Lower leg skin (tissue), 3 donors: ENCODE measurements at regions not wholly inside any gene's neighbourhood (a gene's known extent, or its start where the extent isn't known, plus 50 kb on each side); places are given as distances from the start of the nearest gene placed in this dataset.

Experiments
- POLR2A ChIP-seq, 2 donors: fragments of 450-650 bp; IDR thresholded peaks; one replicate each; pipeline ENCODE4 v1.6.1; 2016 to 2017; ENCODE audit warnings: antibody characterized with exemption in 2 of 2, mild to moderate bottlenecking in 1 of 2, moderate library complexity in 1 of 2
- TF ChIP-seq, protein P1 (sequence below), 3 donors: fragments of 450-650 bp; IDR thresholded peaks; one replicate each; pipeline ENCODE4 v1.5.1; 2016; ENCODE audit warnings: antibody characterized with exemption in 3 of 3, mild to moderate bottlenecking in 3 of 3, moderate library complexity in 2 of 3

DNA sequence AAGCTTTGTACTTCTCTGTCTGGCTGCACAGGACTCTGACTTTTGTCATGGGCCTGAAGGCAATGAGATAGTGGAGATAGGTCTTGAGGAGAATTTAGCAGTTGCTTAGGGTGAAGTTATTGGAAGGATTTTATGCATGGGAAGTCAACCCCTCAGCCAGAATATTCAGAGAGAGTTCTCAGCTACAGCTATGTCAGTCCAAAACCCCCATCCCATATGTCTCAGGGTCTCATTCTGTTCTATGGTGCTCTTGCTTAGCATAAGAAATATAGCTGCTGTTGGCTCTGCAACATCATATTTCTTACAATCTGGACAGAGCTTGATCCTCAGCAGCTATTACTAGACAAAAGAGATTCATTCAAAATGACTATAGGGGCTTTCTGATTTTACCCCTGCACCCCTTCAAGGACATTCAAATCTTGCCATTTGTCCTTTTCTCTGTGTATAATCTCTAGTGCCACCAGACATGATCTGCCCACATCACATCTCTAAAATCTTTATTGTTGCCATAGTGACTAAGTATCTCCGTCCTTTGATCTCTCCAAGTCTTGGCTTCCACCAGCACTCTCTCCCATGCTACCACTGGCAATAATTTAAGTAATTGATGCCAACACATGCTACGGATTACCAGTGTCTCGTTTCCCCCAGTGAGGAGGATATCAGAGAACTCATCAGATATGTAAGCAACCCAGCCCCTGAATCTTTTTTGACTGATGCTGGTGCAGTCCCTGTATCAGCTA, 327.1 kb upstream of the ISX start:
- no peak for TF ChIP-seq POLR2A (IDR thresholded peaks at IDR 0.05)
- TF ChIP-seq, protein P1, sequence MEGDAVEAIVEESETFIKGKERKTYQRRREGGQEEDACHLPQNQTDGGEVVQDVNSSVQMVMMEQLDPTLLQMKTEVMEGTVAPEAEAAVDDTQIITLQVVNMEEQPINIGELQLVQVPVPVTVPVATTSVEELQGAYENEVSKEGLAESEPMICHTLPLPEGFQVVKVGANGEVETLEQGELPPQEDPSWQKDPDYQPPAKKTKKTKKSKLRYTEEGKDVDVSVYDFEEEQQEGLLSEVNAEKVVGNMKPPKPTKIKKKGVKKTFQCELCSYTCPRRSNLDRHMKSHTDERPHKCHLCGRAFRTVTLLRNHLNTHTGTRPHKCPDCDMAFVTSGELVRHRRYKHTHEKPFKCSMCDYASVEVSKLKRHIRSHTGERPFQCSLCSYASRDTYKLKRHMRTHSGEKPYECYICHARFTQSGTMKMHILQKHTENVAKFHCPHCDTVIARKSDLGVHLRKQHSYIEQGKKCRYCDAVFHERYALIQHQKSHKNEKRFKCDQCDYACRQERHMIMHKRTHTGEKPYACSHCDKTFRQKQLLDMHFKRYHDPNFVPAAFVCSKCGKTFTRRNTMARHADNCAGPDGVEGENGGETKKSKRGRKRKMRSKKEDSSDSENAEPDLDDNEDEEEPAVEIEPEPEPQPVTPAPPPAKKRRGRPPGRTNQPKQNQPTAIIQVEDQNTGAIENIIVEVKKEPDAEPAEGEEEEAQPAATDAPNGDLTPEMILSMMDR (IDR thresholded peaks at IDR 0.05): no peak
